ENCODE measurements at regions not wholly inside any gene's neighbourhood (a gene's known extent, or its start where the extent isn't known, plus 50 kb on each side); places are given as distances from the start of the nearest gene placed in this dataset.

DNA sequence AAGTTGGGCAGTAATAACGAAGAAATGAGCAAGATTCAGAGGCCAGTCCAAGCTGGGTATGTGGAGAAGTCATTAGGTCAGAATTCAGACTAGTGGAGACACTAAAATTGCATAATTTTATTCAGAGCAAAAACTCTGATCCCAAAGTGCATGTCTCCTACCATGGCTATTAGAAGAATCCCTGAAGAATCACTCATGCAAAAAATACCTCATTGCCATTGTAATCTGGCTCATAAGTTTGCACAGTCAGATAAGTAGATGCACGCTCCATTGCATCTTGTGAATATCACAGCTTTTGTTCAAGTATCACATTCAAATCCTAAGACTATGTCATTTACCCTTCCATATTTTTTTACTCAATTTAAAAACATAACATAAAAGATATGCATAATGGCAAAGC is 692.2 kb upstream of the KLHL29 start:
- ATAC-seq, result no peak

- ATAC-seq, result no peak
These were observed 690.7 kb upstream of the KLHL29 start for GRCh38 chr2:22694300-22694699.

DNA sequence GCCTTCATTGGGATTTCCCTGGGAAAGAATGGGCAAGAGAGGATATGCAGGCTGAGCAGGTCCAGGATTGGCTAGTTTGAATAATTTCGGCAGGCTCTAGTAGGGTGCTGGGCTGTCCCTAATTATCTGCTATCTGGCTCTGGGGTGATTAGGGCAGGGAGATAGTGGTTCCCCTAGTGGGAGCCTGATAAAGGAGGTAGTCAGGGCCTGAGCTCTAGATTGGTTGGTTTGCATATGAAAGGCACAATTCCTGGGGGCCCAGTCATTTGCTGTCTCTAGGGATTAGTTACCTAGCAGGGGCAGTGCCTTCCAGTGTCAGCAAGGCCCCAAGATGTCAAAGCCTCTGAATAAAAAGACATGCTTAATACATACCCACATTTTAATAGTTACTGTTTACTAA is 690.1 kb upstream of the KLHL29 start:
- no peak for ATAC-seq

GRCh38 chr2:22697054-22697788 is 687.8 kb upstream of the KLHL29 start:
- no peak for ATAC-seq

GRCh38 chr2:22701561-22702160 is 683.3 kb upstream of the KLHL29 start:
- ATAC-seq, result no peak

DNA sequence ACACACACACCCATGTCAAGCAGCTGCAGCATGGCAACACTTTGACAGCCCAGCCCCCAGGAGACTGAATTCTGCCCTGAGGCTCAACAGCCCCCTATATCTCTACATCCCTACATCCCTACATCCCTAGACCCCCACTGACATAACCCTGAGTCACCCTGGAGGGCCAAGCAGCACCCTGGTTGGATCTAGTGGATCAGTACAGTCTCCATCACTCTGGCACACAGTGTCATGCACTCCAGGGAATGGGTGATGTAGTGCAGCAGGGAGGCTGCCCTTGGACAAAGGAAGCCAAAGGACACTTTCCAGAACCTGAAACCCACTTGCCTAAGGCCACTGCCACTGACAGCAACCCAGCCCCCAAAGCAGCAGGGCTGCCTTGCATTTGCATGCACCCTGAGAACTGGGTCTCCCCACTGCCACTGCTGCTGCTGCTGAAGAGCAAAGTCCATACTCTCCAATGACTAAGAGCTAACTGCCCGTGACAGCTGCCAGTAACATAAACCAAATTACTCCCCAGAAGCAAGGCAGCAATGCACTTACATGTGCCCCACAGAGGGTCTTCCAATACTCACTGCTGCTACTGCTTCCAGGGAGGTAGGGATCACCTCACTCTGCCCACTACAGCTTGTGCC is 681.6 kb upstream of the KLHL29 start:
- ATAC-seq, result no peak

DNA sequence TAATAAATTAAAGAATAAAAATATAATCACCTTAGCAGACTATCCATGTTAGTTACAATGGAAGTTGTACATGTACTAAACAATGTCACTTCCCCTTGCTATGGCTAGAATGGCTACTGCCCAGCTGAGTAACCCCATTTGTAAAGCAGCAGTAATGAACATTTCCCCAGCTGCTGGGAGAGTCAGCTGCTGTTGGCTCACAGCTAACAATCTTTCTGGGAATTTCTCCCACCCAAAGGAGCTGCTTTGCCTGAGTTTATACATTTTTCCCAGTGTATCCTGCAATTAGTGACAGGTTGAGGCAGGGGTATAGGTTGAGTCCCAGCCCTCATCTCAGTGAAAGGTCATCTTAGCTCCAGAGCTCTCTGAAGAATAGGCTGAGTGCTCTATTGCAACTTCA is 665.6 kb upstream of the KLHL29 start:
- no peak for ATAC-seq

DNA sequence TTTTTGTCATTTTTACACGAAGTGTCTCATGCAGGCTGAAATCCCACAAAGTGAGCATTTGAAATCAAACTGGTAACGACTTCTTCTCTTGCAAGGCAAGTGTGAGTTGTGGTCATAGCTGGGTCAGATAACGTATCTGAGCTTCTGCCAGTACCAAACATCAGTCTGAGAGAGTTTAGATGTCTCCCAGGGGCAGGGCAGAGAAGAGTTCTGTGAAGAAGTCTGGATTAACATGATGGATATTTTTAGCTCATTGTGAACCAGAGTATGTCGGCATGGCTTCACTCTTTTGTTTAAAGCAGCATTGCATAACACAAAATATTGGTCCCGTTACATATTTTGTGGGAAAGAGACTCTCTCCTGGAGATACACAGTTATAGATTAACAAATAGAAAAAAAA is 655.5 kb upstream of the KLHL29 start:
- ATAC-seq, result no peak

DNA sequence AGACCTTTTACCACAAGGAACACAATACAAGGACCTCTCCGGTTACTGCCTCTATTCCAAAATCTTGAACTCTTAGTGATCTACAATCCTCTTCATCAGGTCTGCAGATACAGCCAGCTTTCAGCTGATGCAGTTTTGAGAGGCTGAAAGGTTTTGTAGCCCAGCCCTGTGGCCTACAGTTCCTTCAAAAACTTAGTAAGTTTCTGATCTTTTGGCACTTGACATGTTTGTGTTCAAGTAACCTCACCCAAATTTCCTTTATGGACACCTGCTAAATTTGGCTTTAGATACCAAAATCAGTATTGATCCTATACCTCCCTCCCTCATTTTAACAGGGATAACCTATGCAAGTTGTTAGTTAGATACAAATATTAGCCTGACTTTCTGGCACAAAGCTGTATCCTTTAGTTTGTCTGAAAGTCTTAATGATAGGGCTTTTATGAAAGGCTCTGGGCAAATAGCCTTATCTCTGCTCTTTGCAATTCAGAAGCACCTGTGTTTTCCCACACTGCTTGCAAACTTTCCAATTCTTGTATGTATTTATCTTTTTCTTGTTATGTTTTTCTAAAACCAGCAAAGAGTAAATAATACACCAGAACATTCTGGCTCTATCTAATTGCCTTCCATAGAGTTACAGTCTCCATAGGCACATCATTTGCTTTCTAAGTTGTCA is 650.5 kb upstream of the KLHL29 start:
- ATAC-seq, result no peak

DNA sequence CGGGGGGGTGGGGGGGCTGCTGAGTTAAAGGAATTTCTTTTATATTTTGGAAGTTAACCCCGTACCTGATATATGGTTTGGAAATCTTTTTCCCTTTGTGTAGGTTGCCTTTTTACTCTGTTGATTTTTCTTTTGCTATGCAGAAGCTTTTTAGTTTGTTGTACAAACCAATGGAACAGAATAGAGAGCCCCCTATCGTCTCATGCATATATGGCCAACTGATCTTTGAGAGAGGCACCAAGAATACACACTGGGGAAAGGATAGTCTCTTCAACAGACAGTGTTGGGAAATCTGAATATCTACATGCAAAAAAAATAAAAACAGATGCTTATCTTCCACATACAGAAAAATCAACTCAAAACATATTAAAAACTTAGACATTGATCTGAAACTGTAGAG is 647.8 kb upstream of the KLHL29 start:
- no peak for ATAC-seq

GRCh38 chr2:22741216-22741615 is 643.8 kb upstream of the KLHL29 start:
- ATAC-seq, result no peak

DNA sequence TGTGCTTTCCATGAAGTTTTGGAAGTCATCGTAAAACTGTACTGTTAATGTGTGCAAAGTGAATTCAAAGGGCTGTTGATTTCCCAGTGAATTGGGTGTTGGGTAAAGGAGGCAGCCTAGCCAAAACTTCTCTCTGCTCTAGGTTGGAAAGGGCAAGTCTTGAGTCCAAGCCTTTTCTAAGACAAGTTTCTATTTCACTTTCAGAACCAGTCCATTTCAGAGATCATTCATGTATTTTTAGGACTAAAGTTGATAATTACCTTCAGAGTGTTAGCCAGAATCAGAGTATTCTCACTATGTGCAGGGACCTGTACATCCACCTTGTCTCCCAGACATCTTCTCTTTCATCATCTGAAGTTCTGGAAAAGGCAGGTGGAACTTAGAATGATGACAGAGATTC is 636.1 kb upstream of the KLHL29 start:
- no peak for ATAC-seq

DNA sequence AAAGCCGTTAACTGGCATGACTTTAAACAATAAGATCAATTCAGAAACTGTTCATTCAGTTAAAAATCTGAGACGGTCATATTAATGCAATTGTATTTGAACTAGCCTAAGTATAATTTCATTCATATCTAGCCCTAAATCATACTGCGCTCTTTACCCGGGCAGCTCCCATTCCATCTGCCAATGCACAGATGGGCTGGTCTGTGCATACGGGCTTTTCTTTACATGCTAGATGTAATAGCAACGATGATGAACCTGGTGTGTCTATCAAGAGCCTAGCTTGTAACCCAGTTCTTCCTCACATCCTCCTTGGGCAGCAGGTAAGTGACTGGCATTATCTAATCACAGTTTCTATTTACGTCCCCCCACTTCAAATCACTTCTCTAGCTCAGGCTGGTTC is 631.5 kb upstream of the KLHL29 start:
- ATAC-seq, result no peak

GRCh38 chr2:22756276-22757043 is 628.5 kb upstream of the KLHL29 start:
- no peak for ATAC-seq

GRCh38 chr2:22769497-22769896 is 615.5 kb upstream of the KLHL29 start:
- no peak for ATAC-seq

GRCh38 chr2:22784566-22784965 is 600.4 kb upstream of the KLHL29 start:
- no peak for ATAC-seq

- no peak for ATAC-seq
These were observed 598.2 kb upstream of the KLHL29 start for GRCh38 chr2:22786817-22787216.

DNA sequence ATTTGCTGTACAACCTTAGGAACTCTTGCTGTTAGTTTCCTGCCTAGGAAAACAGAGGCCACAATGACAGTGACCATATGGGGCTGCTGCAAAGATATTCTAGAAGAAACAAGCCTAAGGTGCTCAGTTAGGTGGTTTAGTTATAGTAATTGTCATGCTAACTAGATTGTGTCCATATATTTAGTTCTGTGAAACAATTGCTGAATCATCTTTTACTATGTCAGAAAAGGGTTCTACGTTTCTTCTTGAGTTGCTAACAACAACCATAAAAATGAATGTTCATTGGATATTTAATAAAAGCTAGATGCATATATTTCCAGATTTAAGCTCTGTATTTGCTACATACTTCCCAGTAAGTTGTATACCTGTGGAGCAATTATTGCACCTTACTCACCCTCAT is 597.2 kb upstream of the KLHL29 start:
- no peak for ATAC-seq

- no peak for ATAC-seq
These were observed 596.1 kb upstream of the KLHL29 start for GRCh38 chr2:22788749-22789327.

DNA sequence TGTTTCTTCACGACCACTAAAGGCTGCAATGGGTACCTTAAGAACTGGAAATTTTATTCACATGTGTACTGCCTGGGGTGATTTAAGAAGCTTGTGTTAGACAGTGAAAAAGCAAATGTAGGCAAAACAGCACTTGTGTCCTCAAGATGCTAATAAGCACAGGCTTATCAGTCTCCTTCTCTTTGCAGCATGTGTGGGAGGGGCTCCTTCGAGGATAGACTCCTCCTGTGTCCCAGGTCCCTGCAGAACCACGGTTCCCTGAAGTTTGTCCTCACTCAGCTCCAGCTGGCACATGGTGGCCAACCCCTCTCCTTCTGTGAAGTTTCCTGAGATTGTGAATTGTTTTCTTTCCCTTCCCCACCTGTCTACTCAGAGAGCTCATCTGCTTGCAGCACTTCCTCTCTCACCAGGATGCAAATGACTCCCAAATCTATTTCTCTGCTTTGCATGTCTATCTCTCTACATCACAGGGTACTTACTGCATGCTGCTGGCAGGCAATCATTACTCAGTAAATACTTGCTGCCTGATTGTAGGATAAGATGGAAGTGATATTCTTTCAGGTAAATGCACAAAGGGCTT is 589.6 kb upstream of the KLHL29 start:
- ATAC-seq, result no peak

DNA sequence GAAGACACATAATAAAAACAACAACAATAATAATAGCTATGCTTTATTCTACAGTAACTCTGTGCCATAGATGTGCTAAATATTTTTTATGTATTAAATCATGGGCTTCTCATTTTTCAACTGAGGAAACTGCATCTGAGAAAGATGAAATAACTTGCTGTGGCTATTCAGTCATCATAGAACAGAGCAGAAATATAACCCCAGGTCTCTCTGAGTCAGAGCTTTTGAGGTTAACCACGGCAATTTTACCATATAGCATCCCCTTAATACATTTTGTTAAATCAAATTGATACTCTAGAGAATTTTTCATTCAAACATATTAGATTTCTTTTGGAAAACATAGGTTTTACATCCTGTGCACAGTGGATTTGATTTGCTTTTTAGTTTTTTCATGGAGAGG is 586.6 kb upstream of the KLHL29 start:
- ATAC-seq, result no peak

GRCh38 chr2:22800412-22800811 is 584.6 kb upstream of the KLHL29 start:
- no peak for ATAC-seq

Data from esophagus mucosa (tissue), 1 donor.